IMR-90 (cell line): ENCODE measurements at regions not wholly inside any gene's neighbourhood (a gene's known extent, or its start where the extent isn't known, plus 50 kb on each side); places are given as distances from the start of the nearest gene placed in this dataset.

Experiments
- BHLHE40 ChIP-seq: fragments of 150-350 bp; IDR thresholded peaks from 2 replicates; pipeline ENCODE4 v1.6.1; 2016; ENCODE audit warnings: mild to moderate bottlenecking, low read depth, low read length
- CEBPB ChIP-seq: IDR thresholded peaks from 2 replicates; pipeline ENCODE4 v1.6.1; 2012; ENCODE audit warnings: low read depth, low read length, improper control_type of control experiment
- CTCF ChIP-seq: conservative IDR thresholded peaks from 2 replicates; pipeline ENCODE4 v1.5.1; 2012; ENCODE audit warnings: mild to moderate bottlenecking, low read depth, low read length, improper control_type of control experiment
- MAFK ChIP-seq: IDR thresholded peaks from 2 replicates; pipeline ENCODE4 v1.6.1; 2012; ENCODE audit warnings: low read depth, low read length, improper control_type of control experiment
- MAZ ChIP-seq: IDR thresholded peaks from 2 replicates; pipeline ENCODE4 v1.6.1; 2012; ENCODE audit warnings: low read depth, mild to moderate bottlenecking, low read length, improper control_type of control experiment, moderate library complexity, borderline replicate concordance
- MXI1 ChIP-seq: IDR thresholded peaks from 2 replicates; pipeline ENCODE4 v1.6.1; 2012; ENCODE audit warnings: low read depth, mild to moderate bottlenecking, low read length, moderate library complexity, borderline replicate concordance
- POLR2A ChIP-seq: IDR thresholded peaks from 2 replicates; pipeline ENCODE4 v1.6.1; 2012; ENCODE audit warnings: mild to moderate bottlenecking, low read depth, low read length
- RAD21 ChIP-seq: IDR thresholded peaks from 2 replicates; pipeline ENCODE4 v1.6.1; 2012; ENCODE audit warnings: low read length, improper control_type of control experiment
- RFX5 ChIP-seq: IDR thresholded peaks from 2 replicates; pipeline ENCODE4 v1.8.0; 2012; ENCODE audit warnings: low read depth, mild to moderate bottlenecking, low read length, moderate library complexity
- SMC3 ChIP-seq: fragments of 150-350 bp; IDR thresholded peaks from 2 replicates; pipeline ENCODE4 v1.6.1; 2016; ENCODE audit warnings: low read depth, mild to moderate bottlenecking, antibody characterized with exemption, low read length, moderate library complexity
- TF ChIP-seq, protein P1 (sequence below): fragments of 150-350 bp; IDR thresholded peaks from 2 replicates; pipeline ENCODE4 v1.6.1; 2017; ENCODE audit warnings: mild to moderate bottlenecking, antibody characterized with exemption, low read length, low read depth

- TF ChIP-seq CTCF (no peak), POLR2A (no peak), MAZ (no peak), BHLHE40 (no peak), CEBPB (no peak), RFX5 (no peak), SMC3 (no peak), RAD21 (no peak), MAFK (no peak), MXI1 (no peak)
- TF ChIP-seq, protein P1, sequence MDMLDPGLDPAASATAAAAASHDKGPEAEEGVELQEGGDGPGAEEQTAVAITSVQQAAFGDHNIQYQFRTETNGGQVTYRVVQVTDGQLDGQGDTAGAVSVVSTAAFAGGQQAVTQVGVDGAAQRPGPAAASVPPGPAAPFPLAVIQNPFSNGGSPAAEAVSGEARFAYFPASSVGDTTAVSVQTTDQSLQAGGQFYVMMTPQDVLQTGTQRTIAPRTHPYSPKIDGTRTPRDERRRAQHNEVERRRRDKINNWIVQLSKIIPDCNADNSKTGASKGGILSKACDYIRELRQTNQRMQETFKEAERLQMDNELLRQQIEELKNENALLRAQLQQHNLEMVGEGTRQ: no peak
Observed at GRCh38 chr6:115203381-115203780, 857.3 kb downstream of the FRK start.
